ENCODE measurements at regions not wholly inside any gene's neighbourhood (a gene's known extent, or its start where the extent isn't known, plus 50 kb on each side); places are given as distances from the start of the nearest gene placed in this dataset.

GRCh38 chr17:77374170-77374936, 233.6 kb downstream of the SEC14L1 start:
- TF ChIP-seq CEBPB (IDR thresholded peaks at IDR 0.05), result no peak
- peak; percentile 74 for TF ChIP-seq NFIC (IDR thresholded peaks at IDR 0.05)
- no peak for TF ChIP-seq TEAD4 (IDR thresholded peaks at IDR 0.05)
- no peak for TF ChIP-seq EGR1 (IDR thresholded peaks at IDR 0.05)
- TF ChIP-seq, protein P1, sequence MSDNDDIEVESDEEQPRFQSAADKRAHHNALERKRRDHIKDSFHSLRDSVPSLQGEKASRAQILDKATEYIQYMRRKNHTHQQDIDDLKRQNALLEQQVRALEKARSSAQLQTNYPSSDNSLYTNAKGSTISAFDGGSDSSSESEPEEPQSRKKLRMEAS (IDR thresholded peaks at IDR 0.05), result peak; percentile 39; the same call in 1 of the 2 replicates
- 0 out of 2 replicates have a peak, but pooled peaks have one; percentile 13 for TF ChIP-seq TCF12 (IDR thresholded peaks at IDR 0.05; ENCODE audit: low read depth)
- no peak; the same call in 1 of the 2 replicates for TF ChIP-seq EP300 (IDR thresholded peaks at IDR 0.05; ENCODE audit: borderline replicate concordance)
- TF ChIP-seq USF1 (IDR thresholded peaks at IDR 0.05), result no peak
- TF ChIP-seq YY1 (IDR thresholded peaks at IDR 0.05; ENCODE audit: low read depth), result no peak
- TF ChIP-seq TAF1 (IDR thresholded peaks at IDR 0.05; ENCODE audit: low read depth), result no peak
- TF ChIP-seq CREB1 (IDR thresholded peaks at IDR 0.05; ENCODE audit: low read depth), result no peak
- TF ChIP-seq FOXM1 (IDR thresholded peaks at IDR 0.05; ENCODE audit: borderline replicate concordance, low read depth), result no peak
- TF ChIP-seq ZBTB7A (IDR thresholded peaks at IDR 0.05; ENCODE audit: low read depth), result peak; percentile 62; the same call in 1 of the 2 replicates
- no peak for TF ChIP-seq RAD21 (IDR thresholded peaks at IDR 0.05; ENCODE audit: low read depth)
- TF ChIP-seq, protein P2, sequence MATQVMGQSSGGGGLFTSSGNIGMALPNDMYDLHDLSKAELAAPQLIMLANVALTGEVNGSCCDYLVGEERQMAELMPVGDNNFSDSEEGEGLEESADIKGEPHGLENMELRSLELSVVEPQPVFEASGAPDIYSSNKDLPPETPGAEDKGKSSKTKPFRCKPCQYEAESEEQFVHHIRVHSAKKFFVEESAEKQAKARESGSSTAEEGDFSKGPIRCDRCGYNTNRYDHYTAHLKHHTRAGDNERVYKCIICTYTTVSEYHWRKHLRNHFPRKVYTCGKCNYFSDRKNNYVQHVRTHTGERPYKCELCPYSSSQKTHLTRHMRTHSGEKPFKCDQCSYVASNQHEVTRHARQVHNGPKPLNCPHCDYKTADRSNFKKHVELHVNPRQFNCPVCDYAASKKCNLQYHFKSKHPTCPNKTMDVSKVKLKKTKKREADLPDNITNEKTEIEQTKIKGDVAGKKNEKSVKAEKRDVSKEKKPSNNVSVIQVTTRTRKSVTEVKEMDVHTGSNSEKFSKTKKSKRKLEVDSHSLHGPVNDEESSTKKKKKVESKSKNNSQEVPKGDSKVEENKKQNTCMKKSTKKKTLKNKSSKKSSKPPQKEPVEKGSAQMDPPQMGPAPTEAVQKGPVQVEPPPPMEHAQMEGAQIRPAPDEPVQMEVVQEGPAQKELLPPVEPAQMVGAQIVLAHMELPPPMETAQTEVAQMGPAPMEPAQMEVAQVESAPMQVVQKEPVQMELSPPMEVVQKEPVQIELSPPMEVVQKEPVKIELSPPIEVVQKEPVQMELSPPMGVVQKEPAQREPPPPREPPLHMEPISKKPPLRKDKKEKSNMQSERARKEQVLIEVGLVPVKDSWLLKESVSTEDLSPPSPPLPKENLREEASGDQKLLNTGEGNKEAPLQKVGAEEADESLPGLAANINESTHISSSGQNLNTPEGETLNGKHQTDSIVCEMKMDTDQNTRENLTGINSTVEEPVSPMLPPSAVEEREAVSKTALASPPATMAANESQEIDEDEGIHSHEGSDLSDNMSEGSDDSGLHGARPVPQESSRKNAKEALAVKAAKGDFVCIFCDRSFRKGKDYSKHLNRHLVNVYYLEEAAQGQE (IDR thresholded peaks at IDR 0.05; ENCODE audit: low read depth), result no peak

GRCh38 chr17:77375108-77375916, 234.5 kb downstream of the SEC14L1 start:
- TF ChIP-seq RAD21 (IDR thresholded peaks at IDR 0.05; ENCODE audit: low read depth) (no peak), EGR1 (IDR thresholded peaks at IDR 0.05) (no peak)

DNA sequence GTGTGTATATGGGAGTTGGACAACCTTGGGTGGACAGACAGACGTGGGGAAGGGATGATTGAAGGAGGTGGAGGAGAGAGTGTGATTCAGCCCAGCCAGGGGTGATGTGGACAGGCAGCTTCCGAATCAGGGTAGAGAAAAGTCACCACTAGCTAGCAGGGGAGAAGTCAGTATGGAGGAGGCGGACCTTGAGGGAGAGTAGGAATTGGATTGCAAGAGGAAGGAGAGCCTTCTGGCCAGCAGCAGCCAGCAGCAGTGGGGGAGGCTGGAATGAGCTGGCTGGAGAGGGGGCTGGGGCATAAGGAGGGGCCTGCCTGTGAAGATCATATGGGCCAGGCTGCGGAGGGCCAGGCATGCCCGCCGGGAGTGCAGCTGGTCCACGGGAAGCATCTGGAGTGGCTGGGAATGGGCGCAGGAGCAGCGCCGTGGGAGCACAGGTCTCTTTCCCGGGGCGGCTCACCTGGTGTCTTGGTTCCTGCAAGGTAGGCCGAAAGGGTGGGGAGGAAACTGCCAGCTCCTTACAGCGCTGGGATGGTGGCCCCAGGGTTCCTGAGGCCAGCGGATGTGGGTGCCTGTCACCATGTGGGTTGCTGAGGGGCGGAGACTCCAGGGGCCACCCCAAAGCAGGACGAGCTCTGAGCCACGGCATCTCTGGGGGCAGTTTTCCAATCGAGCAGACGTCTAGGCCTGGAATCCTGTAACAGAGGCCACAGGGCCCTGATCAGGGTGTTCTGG, 235.3 kb downstream of the SEC14L1 start:
- TF ChIP-seq FOXM1 (IDR thresholded peaks at IDR 0.05; ENCODE audit: borderline replicate concordance, low read depth), result no peak
- TF ChIP-seq, protein P1 (IDR thresholded peaks at IDR 0.05), result no peak
- no peak for TF ChIP-seq CEBPB (IDR thresholded peaks at IDR 0.05)
- no peak for TF ChIP-seq EGR1 (IDR thresholded peaks at IDR 0.05)
- no peak for TF ChIP-seq NFIC (IDR thresholded peaks at IDR 0.05)
- no peak for TF ChIP-seq USF1 (IDR thresholded peaks at IDR 0.05)
- TF ChIP-seq, protein P2 (IDR thresholded peaks at IDR 0.05; ENCODE audit: low read depth), result no peak
- no peak for TF ChIP-seq YY1 (IDR thresholded peaks at IDR 0.05; ENCODE audit: low read depth)
- TF ChIP-seq ZBTB7A (IDR thresholded peaks at IDR 0.05; ENCODE audit: low read depth), result no peak
- no peak for TF ChIP-seq TAF1 (IDR thresholded peaks at IDR 0.05; ENCODE audit: low read depth)
- TF ChIP-seq CREB1 (IDR thresholded peaks at IDR 0.05; ENCODE audit: low read depth), result no peak

GRCh38 chr17:77376795-77377709, 236.3 kb downstream of the SEC14L1 start:
- TF ChIP-seq, protein P1 (IDR thresholded peaks at IDR 0.05), result no peak
- TF ChIP-seq, protein P2 (IDR thresholded peaks at IDR 0.05; ENCODE audit: low read depth), result no peak
- TF ChIP-seq TEAD4 (IDR thresholded peaks at IDR 0.05) (no peak), FOXM1 (IDR thresholded peaks at IDR 0.05; ENCODE audit: borderline replicate concordance, low read depth) (no peak), CEBPB (IDR thresholded peaks at IDR 0.05) (no peak), NFIC (IDR thresholded peaks at IDR 0.05) (no peak)

Data from Ishikawa (cell line).